ENCODE measurements at regions not wholly inside any gene's neighbourhood (a gene's known extent, or its start where the extent isn't known, plus 50 kb on each side); places are given as distances from the start of the nearest gene placed in this dataset.
"Not testable (repeated sequence)": the region's sequence is repeated elsewhere in the genome, so short reads cannot be mapped to it uniquely, and the experiment has no call there.

DNA sequence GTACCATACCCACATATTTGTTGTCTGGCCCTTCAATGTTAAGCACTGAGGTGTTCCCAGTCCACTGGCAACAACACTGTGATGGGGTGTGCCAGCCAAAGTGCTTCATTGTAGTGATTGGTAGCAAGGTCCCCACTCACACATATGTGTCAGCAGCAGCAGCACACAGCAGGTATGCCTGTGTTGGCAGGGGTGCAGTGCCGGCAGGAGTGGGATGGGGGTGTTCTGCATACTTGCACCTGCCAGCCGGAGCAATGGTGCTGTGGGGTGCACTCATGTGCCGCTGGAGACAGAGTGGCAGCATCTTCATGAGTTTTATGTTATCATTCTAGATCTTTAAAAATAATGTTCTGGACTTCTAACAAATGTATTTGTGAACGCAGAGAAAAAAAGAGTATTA is 987.8 kb downstream of the RPIA start:
- H3K4me3 ChIP-seq; intact Hi-C loops (cut with DNase I); H3K9me3 ChIP-seq; H3K36me3 ChIP-seq; DNase-seq; H3K4me1 ChIP-seq; H3K27me3 ChIP-seq; H3K27ac ChIP-seq: not testable (repeated sequence)
- WGBS, 2 donors: 80 to 88% methylated on average over 4 of the region's 4 CpGs

Small RNA genes lying in the stretch of these regions (small RNA-seq; reads per million reads assigned to genes)
- gene RF00001: 0 reads per million in 4 donors

Measured in esophagus squamous epithelium (tissue), 5 donors.